ENCODE measurements at regions not wholly inside any gene's neighbourhood (a gene's known extent, or its start where the extent isn't known, plus 50 kb on each side); places are given as distances from the start of the nearest gene placed in this dataset.

GRCh38 chrX:13165266-13166189, 121.1 kb upstream of the FAM9C start:
- TF ChIP-seq POLR2A (IDR thresholded peaks at IDR 0.05) (no peak), CTCF (IDR thresholded peaks at IDR 0.05) (no peak)
